ENCODE measurements at regions not wholly inside any gene's neighbourhood (a gene's known extent, or its start where the extent isn't known, plus 50 kb on each side); places are given as distances from the start of the nearest gene placed in this dataset.

- no peak for TF ChIP-seq CTCF (conservative IDR thresholded peaks at IDR 0.05; ENCODE audit: control insufficient read depth, insufficient read depth, low read depth, low read length)
- H3K4me3 ChIP-seq (ENCODE audit: control insufficient read depth, low read depth, low read length) = no peak overlapping the region
- no peak for DNase-seq (ENCODE audit: low read depth)
Observed at GRCh38 chr3:177598097-177598833, 401.0 kb upstream of the TBL1XR1 start.

- no peak overlapping the region for H3K4me3 ChIP-seq (ENCODE audit: control insufficient read depth, low read depth, low read length)
- DNase-seq (ENCODE audit: low read depth) = no peak
- no peak for TF ChIP-seq CTCF (conservative IDR thresholded peaks at IDR 0.05; ENCODE audit: control insufficient read depth, insufficient read depth, low read depth, low read length)
Observed at GRCh38 chr3:177599326-177599725, 402.0 kb upstream of the TBL1XR1 start.

DNA sequence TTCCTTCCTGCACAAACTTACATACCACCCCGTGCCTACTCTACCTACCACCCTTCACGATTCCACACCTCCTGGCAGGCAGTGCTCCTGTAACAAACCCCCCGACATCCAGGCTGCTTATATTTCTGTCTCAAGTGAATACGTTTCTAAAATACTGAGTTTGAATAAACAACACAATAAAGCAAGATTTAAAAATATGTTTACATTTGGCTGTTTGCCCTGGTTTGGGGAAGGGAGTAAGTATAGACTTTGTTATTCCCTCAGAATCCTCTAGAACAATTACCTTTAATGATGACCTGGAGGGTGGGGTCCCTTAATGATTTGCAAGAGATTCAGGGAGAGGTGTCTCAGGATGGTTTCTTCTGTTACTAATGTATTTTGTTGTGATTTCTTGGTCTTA is 402.6 kb upstream of the TBL1XR1 start:
- TF ChIP-seq CTCF (conservative IDR thresholded peaks at IDR 0.05; ENCODE audit: control insufficient read depth, insufficient read depth, low read depth, low read length) = no peak
- H3K4me3 ChIP-seq (ENCODE audit: control insufficient read depth, low read depth, low read length) = no peak overlapping the region
- no peak for DNase-seq (ENCODE audit: low read depth)

- no peak for DNase-seq (ENCODE audit: low read depth)
- no peak overlapping the region for H3K4me3 ChIP-seq (ENCODE audit: control insufficient read depth, low read depth, low read length)
- TF ChIP-seq CTCF (conservative IDR thresholded peaks at IDR 0.05; ENCODE audit: control insufficient read depth, insufficient read depth, low read depth, low read length) = no peak
Observed at GRCh38 chr3:177600411-177600810, 403.1 kb upstream of the TBL1XR1 start.

DNA sequence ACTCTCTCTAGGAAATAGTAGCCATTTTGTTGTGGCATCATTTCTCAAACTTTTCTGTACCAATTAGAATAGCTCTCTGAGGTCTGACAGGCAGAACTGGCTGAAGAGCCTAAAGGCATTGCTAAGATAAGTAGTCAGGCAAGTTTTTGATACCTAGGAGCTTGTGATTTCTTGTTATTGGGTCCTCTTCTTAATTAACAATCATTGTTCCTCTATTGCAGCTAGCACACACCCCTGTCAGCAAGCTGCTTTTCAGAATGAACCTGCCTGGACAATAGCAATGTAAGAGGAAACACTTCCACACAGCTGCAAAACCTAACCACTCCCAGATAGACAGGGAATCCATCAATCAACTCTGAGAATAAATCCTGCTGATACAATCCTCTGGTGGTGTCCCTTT is 403.9 kb upstream of the TBL1XR1 start:
- no peak overlapping the region for H3K4me3 ChIP-seq (ENCODE audit: control insufficient read depth, low read depth, low read length)
- no peak for DNase-seq (ENCODE audit: low read depth)
- TF ChIP-seq CTCF (conservative IDR thresholded peaks at IDR 0.05; ENCODE audit: control insufficient read depth, insufficient read depth, low read depth, low read length) = no peak

GRCh38 chr3:177602601-177603147 is 405.4 kb upstream of the TBL1XR1 start:
- TF ChIP-seq CTCF (conservative IDR thresholded peaks at IDR 0.05; ENCODE audit: control insufficient read depth, insufficient read depth, low read depth, low read length) = no peak
- H3K4me3 ChIP-seq (ENCODE audit: control insufficient read depth, low read depth, low read length) = no peak overlapping the region
- DNase-seq (ENCODE audit: low read depth) = no peak
